ENCODE measurements at regions not wholly inside any gene's neighbourhood (a gene's known extent, or its start where the extent isn't known, plus 50 kb on each side); places are given as distances from the start of the nearest gene placed in this dataset.

- no peaks in the 10 kb centered on the region for H3K9me2 ChIP-seq (replicated peaks; ENCODE audit: insufficient read depth, low read length)
- H3K27me3 ChIP-seq (replicated peaks; ENCODE audit: insufficient read depth, low read length): no peaks in the 10 kb centered on the region
Measured at GRCh38 chr5:57611177-57611576, 128.6 kb upstream of the ACTBL2 start.

GRCh38 chr5:57608542-57608941, 125.9 kb upstream of the ACTBL2 start:
- no peaks in the 10 kb centered on the region for H3K27me3 ChIP-seq (replicated peaks; ENCODE audit: insufficient read depth, low read length)
- no peak overlapping the region for H3K27ac ChIP-seq (ENCODE audit: low read length)
- no peaks in the 10 kb centered on the region for H3K9me2 ChIP-seq (replicated peaks; ENCODE audit: insufficient read depth, low read length)
- H3K36me3 ChIP-seq (replicated peaks; ENCODE audit: insufficient read depth, low read length): no peaks in the 10 kb centered on the region
- no peak for DNase-seq
- H3K79me2 ChIP-seq (ENCODE audit: low read length): no peaks in the 10 kb centered on the region
- no peaks in the 10 kb centered on the region for H3K9me3 ChIP-seq (replicated peaks; ENCODE audit: insufficient read depth, low read length)
- TF ChIP-seq CTCF (IDR thresholded peaks at IDR 0.05; ENCODE audit: low read length) (no peak), EZH2 (optimal IDR thresholded peaks at IDR 0.05; ENCODE audit: low read depth, low read length) (no peak), EZH2phosphoT487 (IDR thresholded peaks at IDR 0.05; ENCODE audit: low read length) (no peak)
- no peaks in the 10 kb centered on the region; the same call in 1 of the 2 replicates for H3K4me1 ChIP-seq (ENCODE audit: low read length)
- no peak overlapping the region for H3K4me3 ChIP-seq (ENCODE audit: low read length)
- H3K4me2 ChIP-seq (ENCODE audit: low read depth, low read length): no peak overlapping the region
- no peak overlapping the region for H3K9ac ChIP-seq (ENCODE audit: low read length)
- no peaks in the 10 kb centered on the region for H4K20me1 ChIP-seq (ENCODE audit: insufficient read depth, low read length)
- no peaks in the 10 kb centered on the region for H3F3A ChIP-seq (ENCODE audit: insufficient read depth, low read length)
- H2AFZ ChIP-seq (ENCODE audit: low read length): no peak overlapping the region

More at GRCh38 chr5:57611177-57611576, 128.6 kb upstream of the ACTBL2 start:
- Histone ChIP-seq H3K79me2 (ENCODE audit: low read length) (no peaks in the 10 kb centered on the region), H3K9ac (ENCODE audit: low read length) (no peak overlapping the region), H4K20me1 (ENCODE audit: insufficient read depth, low read length) (no peaks in the 10 kb centered on the region), H3K4me3 (ENCODE audit: low read length) (no peak overlapping the region), H3K4me2 (ENCODE audit: low read depth, low read length) (no peak overlapping the region), H3K36me3 (replicated peaks; ENCODE audit: insufficient read depth, low read length) (no peaks in the 10 kb centered on the region), H2AFZ (ENCODE audit: low read length) (no peak overlapping the region), H3K9me3 (replicated peaks; ENCODE audit: insufficient read depth, low read length) (no peaks in the 10 kb centered on the region), H3K27ac (ENCODE audit: low read length) (no peak overlapping the region), H3F3A (ENCODE audit: insufficient read depth, low read length) (no peaks in the 10 kb centered on the region), H3K4me1 (ENCODE audit: low read length) (no peaks in the 10 kb centered on the region; the same call in 1 of the 2 replicates)
- TF ChIP-seq EZH2 (optimal IDR thresholded peaks at IDR 0.05; ENCODE audit: low read depth, low read length): no peak
- no peak for TF ChIP-seq EZH2phosphoT487 (IDR thresholded peaks at IDR 0.05; ENCODE audit: low read length)
- no peak for TF ChIP-seq CTCF (IDR thresholded peaks at IDR 0.05; ENCODE audit: low read length)
- DNase-seq: no peak

- Histone ChIP-seq H4K20me1 (ENCODE audit: insufficient read depth, low read length) (no peaks in the 10 kb centered on the region), H3K4me2 (ENCODE audit: low read depth, low read length) (no peak overlapping the region), H3K9ac (ENCODE audit: low read length) (no peak overlapping the region), H3K79me2 (ENCODE audit: low read length) (no peaks in the 10 kb centered on the region), H3K4me3 (ENCODE audit: low read length) (no peak overlapping the region), H2AFZ (ENCODE audit: low read length) (no peak overlapping the region), H3K9me2 (replicated peaks; ENCODE audit: insufficient read depth, low read length) (no peaks in the 10 kb centered on the region), H3K9me3 (replicated peaks; ENCODE audit: insufficient read depth, low read length) (no peaks in the 10 kb centered on the region), H3K36me3 (replicated peaks; ENCODE audit: insufficient read depth, low read length) (no peaks in the 10 kb centered on the region), H3K27ac (ENCODE audit: low read length) (no peak overlapping the region), H3F3A (ENCODE audit: insufficient read depth, low read length) (no peaks in the 10 kb centered on the region), H3K4me1 (ENCODE audit: low read length) (peaks cover 13% of the 10 kb centered on the region), H3K27me3 (replicated peaks; ENCODE audit: insufficient read depth, low read length) (no peaks in the 10 kb centered on the region)
- TF ChIP-seq CTCF (IDR thresholded peaks at IDR 0.05; ENCODE audit: low read length) (no peak), EZH2phosphoT487 (IDR thresholded peaks at IDR 0.05; ENCODE audit: low read length) (no peak), EZH2 (optimal IDR thresholded peaks at IDR 0.05; ENCODE audit: low read depth, low read length) (no peak)
- no peak for DNase-seq
Measured at GRCh38 chr5:57601996-57602395, 119.4 kb upstream of the ACTBL2 start.

All from MM.1S (cell line).